Thyroid gland (tissue), 4 donors: ENCODE measurements at regions not wholly inside any gene's neighbourhood (a gene's known extent, or its start where the extent isn't known, plus 50 kb on each side); places are given as distances from the start of the nearest gene placed in this dataset.

ENCODE experiments used
- DNase-seq, 2 donors: peaks; one replicate each; pipeline ENCODE4 v3.0.0-alpha.2; 2019
- H3K27ac ChIP-seq, 3 donors: fragments of 200-600 bp; sonication (generic); 1 replicate in 2 of 3; 2 replicates in 1 of 3; pipeline ENCODE4 v1.5.1; 2016 to 2019; ENCODE audit warnings: mild to moderate bottlenecking in 1 of 3, moderate library complexity in 1 of 3
- H3K27me3 ChIP-seq: fragments of 200-600 bp; sonication (generic); one replicate; pipeline ENCODE4 v1.5.1; 2019
- H3K36me3 ChIP-seq, 2 donors: fragments of 200-600 bp; sonication (generic); one replicate each; pipeline ENCODE4 v1.5.1; 2016 to 2019
- H3K4me1 ChIP-seq, 2 donors: fragments of 200-600 bp; sonication (generic); one replicate each; pipeline ENCODE4 v1.5.1; 2017 to 2019
- H3K4me3 ChIP-seq, 3 donors: fragments of 200-600 bp; sonication (generic); replicated peaks in 1 of 3; 1 replicate in 2 of 3; 2 replicates in 1 of 3; pipeline ENCODE4 v1.5.1; 2016; ENCODE audit warnings: mild to moderate bottlenecking in 1 of 3
- H3K9me3 ChIP-seq: fragments of 200-600 bp; sonication (generic); one replicate; pipeline ENCODE4 v1.5.1; 2017
- CTCF ChIP-seq, 6 experiments: fragments of 200-600 bp in 3 of 6; fragments of 450-650 bp in 3 of 6; sonication (generic) in 3 of 6; IDR thresholded peaks; one replicate each; pipeline ENCODE4 v1.5.1; 2016 to 2019; ENCODE audit warnings: antibody characterized with exemption in 6 of 6, mild to moderate bottlenecking in 2 of 6, inconsistent platforms in 1 of 6, moderate library complexity in 1 of 6
- POLR2A ChIP-seq, 2 donors: fragments of 450-650 bp; IDR thresholded peaks; one replicate each; pipeline ENCODE4 v1.6.1; 2017; ENCODE audit warnings: antibody characterized with exemption in 2 of 2, mild to moderate bottlenecking in 2 of 2, moderate library complexity in 1 of 2
- whole genome bisulfite sequencing, 2 donors: methylation state at CpG; one replicate each; pipeline ENCODE4 v1.1.5; 2017; 5-methylcytosine and 5-hydroxymethylcytosine counted together
- intact Hi-C: fragments of 100-400 bp; cut with DNase I; formaldehyde crosslinking; loops from one replicate; pipeline ENCODE4 v1.15.1; 2023

GRCh38 chr9:84481231-84481630 is 140.7 kb upstream of the SLC28A3 start:
- TF ChIP-seq POLR2A (IDR thresholded peaks at IDR 0.05) (no peak), CTCF (IDR thresholded peaks at IDR 0.05) (no peak)
- Histone ChIP-seq H3K27ac (peak overlapping the region; percentile 66 to 84 (median 76)), H3K4me1 (peaks cover 28 to 57% of the 10 kb centered on the region in 2 donors), H3K27me3 (no peaks in the 10 kb centered on the region), H3K9me3 (no peaks in the 10 kb centered on the region), H3K36me3 (no peaks in the 10 kb centered on the region), H3K4me3 (no peak overlapping the region)
- 71 to 86% methylated on average over 3 of the region's 3 CpGs for WGBS, 2 donors
- no peak for DNase-seq
- intact Hi-C loops = no loop called here

- TF ChIP-seq CTCF (IDR thresholded peaks at IDR 0.05) (no peak), POLR2A (IDR thresholded peaks at IDR 0.05) (no peak)
- DNase-seq = peak; percentile 53 to 60
- Histone ChIP-seq H3K4me3 (no peak overlapping the region), H3K36me3 (no peaks in the 10 kb centered on the region), H3K9me3 (no peaks in the 10 kb centered on the region), H3K4me1 (peaks cover 28 to 59% of the 10 kb centered on the region in 2 donors), H3K27ac (peak overlapping the region; percentile 66 to 84 (median 76)), H3K27me3 (no peaks in the 10 kb centered on the region)
- intact Hi-C loops = no loop called here
- 44 to 48% methylated on average over 8 of the region's 8 CpGs for WGBS, 2 donors
These were observed 141.2 kb upstream of the SLC28A3 start for GRCh38 chr9:84481636-84482218.

GRCh38 chr9:84482607-84483006 is 142.0 kb upstream of the SLC28A3 start:
- WGBS, 2 donors = 87 to 88% methylated on average over 8 of the region's 8 CpGs
- intact Hi-C loops = no loop called here
- H3K4me1 ChIP-seq = peaks cover 28 to 59% of the 10 kb centered on the region in 2 donors

GRCh38 chr9:84484172-84484571 is 143.6 kb upstream of the SLC28A3 start:
- no peak for DNase-seq
- Histone ChIP-seq H3K27ac (peak overlapping the region; percentile 42 to 84 (median 76)), H3K27me3 (no peaks in the 10 kb centered on the region), H3K9me3 (no peaks in the 10 kb centered on the region), H3K4me3 (no peak overlapping the region), H3K4me1 (peaks cover 28 to 59% of the 10 kb centered on the region in 2 donors), H3K36me3 (no peaks in the 10 kb centered on the region)
- intact Hi-C loops = no loop called here
- WGBS, 2 donors = 91 to 93% methylated on average over 6 of the region's 6 CpGs
- TF ChIP-seq CTCF (IDR thresholded peaks at IDR 0.05) (no peak), POLR2A (IDR thresholded peaks at IDR 0.05) (no peak)

More at GRCh38 chr9:84482607-84483006, 142.0 kb upstream of the SLC28A3 start:
- Histone ChIP-seq H3K27ac (peak overlapping the region; percentile 66 to 84 (median 76)), H3K27me3 (no peaks in the 10 kb centered on the region), H3K4me3 (no peak overlapping the region), H3K9me3 (no peaks in the 10 kb centered on the region), H3K36me3 (no peaks in the 10 kb centered on the region)
- DNase-seq = no peak
- TF ChIP-seq CTCF (IDR thresholded peaks at IDR 0.05) (no peak), POLR2A (IDR thresholded peaks at IDR 0.05) (no peak)

GRCh38 chr9:84485539-84485938 is 145.0 kb upstream of the SLC28A3 start:
- no peaks in the 10 kb centered on the region for H3K27me3 ChIP-seq
- TF ChIP-seq POLR2A (IDR thresholded peaks at IDR 0.05) = no peak
- TF ChIP-seq CTCF (IDR thresholded peaks at IDR 0.05) = no peak
- no peaks in the 10 kb centered on the region for H3K36me3 ChIP-seq
- WGBS, 2 donors = 29 to 33% methylated on average over 2 of the region's 2 CpGs
- H3K4me1 ChIP-seq = peaks cover 28 to 57% of the 10 kb centered on the region in 2 donors
- intact Hi-C loops = no loop called here
- no peaks in the 10 kb centered on the region for H3K9me3 ChIP-seq
- no peak overlapping the region for H3K4me3 ChIP-seq
- peak overlapping the region in 2 of 3 donors; percentile 25 to 37 for H3K27ac ChIP-seq
- peak in 1 of 2 donors; percentile 28 for DNase-seq
